ENCODE measurements at regions not wholly inside any gene's neighbourhood (a gene's known extent, or its start where the extent isn't known, plus 50 kb on each side); places are given as distances from the start of the nearest gene placed in this dataset.

DNA sequence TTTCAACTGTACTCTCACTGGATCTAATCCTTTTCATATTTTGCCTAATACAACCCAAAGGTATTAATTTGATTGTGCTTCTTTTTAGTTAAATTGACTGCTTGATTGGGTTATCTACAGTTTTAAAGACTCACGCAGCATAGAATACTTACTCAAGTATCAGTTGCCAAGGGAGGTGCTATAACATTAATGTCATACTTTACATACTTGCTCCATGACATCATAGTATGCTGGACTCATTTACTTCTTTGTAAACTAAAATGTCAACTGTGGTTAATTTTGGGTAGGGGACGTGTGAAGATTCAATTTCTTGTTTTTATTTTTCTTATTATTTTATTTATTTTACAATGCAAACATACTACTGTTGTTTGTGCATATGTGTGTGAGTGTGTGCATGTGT lies 716.2 kb upstream of the VRK2 start:
- TF ChIP-seq POLR2A (IDR thresholded peaks at IDR 0.05) = no peak
- TF ChIP-seq, protein P1, sequence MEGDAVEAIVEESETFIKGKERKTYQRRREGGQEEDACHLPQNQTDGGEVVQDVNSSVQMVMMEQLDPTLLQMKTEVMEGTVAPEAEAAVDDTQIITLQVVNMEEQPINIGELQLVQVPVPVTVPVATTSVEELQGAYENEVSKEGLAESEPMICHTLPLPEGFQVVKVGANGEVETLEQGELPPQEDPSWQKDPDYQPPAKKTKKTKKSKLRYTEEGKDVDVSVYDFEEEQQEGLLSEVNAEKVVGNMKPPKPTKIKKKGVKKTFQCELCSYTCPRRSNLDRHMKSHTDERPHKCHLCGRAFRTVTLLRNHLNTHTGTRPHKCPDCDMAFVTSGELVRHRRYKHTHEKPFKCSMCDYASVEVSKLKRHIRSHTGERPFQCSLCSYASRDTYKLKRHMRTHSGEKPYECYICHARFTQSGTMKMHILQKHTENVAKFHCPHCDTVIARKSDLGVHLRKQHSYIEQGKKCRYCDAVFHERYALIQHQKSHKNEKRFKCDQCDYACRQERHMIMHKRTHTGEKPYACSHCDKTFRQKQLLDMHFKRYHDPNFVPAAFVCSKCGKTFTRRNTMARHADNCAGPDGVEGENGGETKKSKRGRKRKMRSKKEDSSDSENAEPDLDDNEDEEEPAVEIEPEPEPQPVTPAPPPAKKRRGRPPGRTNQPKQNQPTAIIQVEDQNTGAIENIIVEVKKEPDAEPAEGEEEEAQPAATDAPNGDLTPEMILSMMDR (IDR thresholded peaks at IDR 0.05) = no peak
